ENCODE measurements at regions not wholly inside any gene's neighbourhood (a gene's known extent, or its start where the extent isn't known, plus 50 kb on each side); places are given as distances from the start of the nearest gene placed in this dataset.
"Not testable (repeated sequence)": the region's sequence is repeated elsewhere in the genome, so short reads cannot be mapped to it uniquely, and the experiment has no call there.

DNA sequence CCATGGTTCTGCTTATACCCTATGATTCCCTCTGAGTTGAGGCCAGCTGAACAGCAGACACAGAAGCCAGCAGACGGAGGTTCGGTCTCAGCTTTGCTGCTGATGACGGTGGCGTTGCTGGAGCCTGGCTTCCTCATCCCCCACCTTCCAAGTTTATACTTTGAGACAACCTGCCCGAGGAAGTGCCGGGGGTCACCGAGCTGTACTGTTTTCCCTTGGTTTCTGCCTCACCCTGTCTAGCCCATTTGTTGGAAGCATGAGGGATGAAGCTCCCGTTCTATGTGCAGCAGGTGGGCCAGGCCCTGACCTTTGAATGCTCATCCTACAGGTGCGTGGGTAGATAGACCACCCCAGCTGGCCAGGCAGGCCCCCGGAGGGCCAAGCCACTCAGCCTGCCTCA is 117.3 kb downstream of the MYCN start:
- DNase-seq: no peak

DNA sequence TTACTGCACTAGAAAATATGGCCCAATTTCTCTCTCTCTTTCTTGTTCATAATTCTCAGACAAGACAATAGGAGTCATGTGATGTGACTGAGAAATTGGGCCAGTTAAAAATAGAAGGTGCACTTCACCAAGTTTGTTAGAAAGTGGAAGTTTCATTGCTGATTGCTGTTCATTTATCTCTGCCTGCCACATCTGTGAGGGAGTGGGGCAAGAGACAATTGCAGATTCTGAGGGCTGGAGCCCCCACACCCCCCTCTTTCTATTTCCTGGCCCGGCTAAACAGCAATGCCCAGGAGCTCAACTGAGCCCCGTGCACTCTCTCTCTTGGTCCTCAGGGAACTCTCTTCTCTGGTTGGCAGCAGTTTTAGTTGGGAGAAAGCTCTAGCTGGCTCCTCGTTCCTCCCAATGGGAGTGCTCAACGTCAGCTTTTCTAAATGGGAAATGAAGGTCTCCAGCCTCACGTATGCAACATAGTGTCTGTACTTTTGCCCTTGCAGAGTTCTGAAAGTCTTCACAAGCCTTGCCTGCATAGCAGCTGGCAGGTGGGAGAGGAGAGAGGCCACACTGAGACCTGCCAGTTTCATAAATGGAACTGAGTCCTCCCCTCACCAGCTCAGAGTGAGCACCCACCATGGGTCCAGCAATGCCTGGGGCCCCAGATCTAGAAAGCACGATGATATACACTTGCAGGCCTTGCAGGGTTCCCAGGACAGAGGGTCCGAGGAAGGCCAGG is 115.7 kb downstream of the MYCN start:
- DNase-seq: no peak

DNA sequence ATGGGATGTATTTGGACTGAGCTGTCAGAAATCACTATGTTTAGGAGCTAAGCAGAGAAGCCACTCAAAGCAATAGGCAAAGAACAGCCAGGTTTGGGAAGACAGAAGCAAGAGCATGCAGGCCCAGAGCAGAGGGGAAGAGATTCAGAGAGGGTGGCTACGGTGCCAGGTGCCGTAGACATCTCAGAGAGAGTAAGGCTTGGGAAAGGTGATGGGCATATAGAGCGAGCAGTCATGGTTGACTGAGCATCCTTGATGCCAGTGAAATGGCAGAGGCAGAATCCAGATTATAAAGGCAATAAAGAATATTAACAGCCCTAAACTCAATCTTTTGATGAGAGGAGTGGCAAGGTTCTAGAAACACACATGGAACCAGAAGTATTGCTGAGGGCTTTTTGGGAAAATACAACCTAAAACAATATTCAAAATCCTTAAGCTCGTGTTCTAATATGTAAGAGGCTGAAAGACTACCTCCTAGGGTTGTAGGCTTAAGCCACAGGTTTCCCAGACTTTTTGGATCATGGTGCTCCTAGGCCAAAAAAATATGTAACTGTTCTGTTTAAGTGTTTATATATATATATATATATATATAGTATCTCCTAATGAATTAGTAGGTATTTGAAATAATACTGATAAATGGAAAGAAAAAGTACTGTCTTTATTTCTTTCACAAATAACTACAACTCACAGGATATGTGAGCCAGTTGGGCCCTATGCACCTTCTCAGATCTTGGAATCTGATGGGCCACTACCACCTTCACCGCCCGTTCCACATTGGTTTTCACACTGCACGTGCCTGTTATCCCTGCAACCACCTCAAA is 113.3 kb downstream of the MYCN start:
- DNase-seq: no peak

DNA sequence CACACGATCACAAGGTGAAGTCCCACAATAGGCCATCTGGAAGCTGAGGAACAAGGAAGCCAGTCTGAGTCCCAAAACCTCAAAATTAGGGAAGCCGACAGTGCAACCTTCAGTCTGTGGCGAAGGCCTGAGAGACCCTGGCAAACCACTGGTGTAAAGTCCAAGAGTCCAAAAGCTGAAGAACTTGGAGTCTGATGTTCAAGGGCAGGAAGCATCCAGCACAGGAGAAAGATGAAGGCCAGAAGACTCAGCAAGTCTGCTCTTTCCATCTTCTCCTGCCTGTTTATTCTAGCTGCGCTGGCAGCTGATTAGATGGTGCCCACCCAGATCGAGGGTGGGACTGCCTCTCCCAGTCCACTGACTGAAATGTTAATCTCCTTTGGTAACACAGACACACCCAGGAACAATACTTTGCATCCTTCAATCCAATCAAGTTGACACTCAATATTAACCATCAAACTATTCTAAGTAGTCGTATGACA is 112.3 kb downstream of the MYCN start:
- not testable (repeated sequence) for DNase-seq

DNA sequence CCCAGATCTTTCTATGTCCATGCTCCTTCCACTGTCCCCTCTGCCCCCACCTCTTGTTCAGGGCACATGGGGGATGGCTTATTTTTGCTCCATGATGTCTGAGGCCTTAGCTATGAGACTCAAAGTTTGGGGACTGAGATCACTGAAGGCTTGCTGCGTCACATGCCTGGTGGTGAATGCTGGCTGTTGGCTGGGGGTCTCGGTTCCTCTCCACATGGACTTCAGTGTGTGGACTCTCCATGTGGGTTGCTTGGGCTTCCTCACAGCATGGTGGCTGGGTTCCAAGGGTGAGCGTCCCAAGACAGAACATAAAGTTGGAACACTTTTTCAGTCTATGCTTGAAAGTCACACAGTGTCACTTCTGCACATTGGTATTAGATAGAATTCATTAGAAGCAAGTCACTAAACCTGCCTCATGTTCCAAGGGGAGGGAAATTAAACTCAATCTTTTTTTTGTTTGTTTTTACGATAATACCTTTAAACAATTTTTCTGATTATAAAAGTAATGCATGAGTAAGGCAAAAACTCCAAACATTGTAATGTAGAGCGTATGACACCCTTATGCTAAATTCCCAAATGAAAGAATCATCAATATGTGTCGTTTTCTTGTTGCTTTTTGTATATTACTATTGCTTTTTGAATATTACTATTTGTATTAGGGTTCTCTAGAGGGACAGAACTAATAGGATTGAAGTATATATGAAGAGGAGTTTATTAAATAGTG is 111.7 kb downstream of the MYCN start:
- DNase-seq: no peak

DNA sequence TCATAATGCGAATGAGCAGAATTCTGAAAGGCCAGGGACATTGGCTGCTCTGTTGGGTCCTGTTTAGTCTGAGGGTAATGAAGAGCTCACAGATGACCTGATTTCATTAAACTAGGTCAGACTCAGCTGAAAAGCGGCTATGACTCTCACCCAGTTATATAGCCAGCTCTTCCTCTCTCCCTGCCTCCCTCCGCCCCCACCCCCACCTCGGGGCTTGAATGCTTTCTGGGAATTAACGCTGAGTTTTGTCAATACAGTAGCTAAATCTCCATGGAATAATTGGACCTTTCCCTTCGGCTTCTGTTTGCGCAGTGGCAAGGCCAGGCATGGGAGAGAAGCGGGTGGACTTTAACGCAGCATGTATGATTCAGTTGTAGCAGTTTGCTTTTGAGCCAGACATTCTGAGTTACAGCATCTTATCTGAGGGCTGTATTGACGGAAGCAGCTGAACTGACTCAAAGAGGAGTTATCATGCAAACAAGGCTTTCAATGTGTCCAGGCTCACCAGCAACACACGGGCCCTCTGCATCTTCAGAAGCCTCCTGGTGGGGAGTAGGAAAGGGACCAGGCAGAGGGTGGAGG is 110.6 kb downstream of the MYCN start:
- no peak for DNase-seq

DNA sequence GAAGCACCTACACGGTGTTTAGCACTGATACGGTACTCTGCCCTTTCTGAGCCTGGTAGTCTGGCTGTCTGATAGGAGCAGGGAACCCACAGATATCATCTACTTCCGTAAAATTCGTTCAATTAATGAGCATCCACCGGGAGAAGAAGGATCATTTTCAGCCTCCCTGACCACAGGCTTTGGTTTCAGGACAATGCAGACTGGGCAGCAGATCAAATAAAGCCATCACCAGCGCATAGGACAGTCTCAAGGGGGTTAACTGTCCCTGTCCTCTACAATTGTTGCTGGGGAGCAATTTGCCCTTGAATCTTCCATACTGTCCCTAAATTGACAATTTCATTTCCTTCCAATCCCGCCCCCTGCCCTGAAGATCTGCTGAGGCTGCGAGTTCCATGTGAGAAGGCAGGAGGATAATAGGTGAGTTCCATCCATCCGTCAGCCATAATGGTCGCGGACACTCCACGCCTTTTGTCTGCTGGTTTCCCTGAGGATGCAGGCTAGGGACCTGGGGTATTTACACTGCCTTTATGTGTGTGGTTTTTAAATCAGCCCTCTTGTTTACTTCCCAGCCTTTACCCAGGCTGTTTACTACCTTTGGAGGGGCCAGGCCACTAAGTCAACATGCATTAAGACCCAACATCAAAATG is 110.0 kb downstream of the MYCN start:
- DNase-seq: no peak

DNA sequence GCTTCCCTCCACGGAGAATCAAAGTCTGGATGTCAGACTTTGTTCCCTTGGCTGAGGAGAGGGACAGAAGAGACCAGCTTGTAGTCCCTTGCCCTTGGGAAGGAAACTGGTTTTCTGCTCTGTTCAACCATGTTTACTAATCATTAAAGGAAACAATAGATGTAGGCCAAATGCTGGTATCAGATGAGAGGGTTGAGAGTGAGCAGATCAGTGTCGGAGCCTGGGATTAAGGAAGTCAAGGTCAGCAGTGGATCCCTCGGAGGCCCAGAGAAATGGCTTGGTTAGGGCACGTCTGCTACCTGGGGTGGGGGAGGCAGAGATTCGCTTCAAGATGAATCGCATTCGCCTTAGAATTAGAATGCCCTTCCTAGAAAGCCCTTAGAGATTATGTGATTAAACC is 109.1 kb downstream of the MYCN start:
- no peak for DNase-seq

DNA sequence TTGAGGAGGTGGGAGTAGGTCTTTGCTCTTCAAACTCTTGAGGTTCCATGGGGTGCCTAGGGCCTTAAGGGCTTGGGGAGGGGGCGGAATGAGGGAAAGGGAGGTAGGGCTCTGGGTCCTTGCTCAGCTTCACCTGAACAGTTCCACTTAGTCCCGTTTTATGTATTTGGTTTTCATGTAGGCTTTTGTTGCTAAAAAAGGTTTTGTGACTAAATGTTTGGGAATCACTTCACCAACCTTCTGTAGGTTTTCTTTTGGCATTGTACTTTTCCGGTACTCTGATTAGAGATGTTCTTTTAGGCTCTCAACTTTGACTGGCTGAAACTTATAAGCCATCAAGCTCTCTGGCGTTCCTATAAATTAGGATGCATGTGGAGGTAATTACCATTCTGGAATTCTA is 108.1 kb downstream of the MYCN start:
- no peak for DNase-seq

DNA sequence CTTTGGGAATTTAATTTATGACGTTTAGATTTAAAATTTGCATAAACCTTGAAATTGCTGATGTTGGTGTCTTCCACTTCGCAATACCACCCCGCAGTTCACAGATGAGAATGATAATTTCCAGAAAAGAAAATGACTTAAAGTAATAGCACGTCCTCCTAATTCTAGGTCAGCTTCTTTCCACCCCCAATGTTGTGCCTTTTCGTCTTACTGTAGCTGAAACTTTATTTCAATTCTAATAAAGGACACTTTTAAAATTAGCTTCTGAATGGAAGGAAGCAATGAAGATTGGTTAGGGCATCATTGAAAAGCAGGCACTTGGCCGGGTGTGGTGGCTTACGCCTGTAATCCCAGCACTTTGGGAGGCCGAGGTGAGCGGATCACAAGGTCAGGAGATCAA is 107.4 kb downstream of the MYCN start:
- DNase-seq: no peak

DNA sequence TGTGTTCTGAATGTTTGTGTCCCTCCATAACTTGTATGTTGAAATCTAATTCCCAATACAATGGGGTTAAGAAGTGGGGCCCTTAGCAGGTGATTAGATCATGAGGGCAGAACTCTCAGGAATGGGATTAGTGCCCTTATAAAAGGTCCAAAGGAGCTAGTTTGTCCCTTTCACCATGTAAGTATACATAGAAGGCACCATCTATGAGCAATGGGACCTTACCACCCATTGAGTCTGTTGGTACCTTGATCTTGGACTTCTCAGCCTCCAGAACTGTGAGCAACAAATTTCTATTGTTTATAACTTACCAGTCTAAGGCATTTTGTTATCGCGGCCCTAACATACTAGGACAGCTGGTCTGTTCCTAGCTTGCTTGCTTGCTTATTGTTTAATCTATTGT is 106.3 kb downstream of the MYCN start:
- DNase-seq: no peak

DNA sequence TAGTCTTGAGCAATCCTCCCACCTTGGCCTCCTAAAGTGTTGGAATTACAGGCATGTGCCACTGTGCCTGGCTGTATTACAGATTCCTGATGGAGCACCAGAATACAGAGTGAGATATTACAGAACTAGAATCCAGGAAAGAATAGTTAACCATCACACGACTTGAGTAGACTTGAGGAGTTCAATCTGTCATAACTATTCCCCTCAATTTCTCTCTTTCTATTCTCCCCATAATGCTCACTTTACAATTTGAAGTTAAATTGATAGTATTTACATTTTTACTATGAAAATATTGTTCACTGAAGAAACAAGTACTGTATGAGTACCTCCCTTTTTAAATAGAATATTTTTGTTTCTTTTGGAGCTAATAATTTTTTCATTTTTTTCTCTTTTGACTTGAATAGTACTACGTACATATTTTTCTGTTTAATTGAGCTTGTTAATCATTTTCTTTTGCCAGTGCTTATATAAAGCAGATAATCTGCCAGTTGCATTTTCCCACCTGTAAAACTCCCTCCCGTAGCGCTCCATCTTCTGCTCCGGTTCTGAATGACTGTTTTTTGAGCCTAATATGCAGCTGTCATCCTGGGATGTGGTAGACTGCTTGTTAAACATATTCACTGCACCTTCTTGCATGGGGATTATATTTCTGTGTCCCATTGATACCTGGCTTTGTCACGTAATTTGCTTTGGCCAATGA is 105.5 kb downstream of the MYCN start:
- DNase-seq: no peak

DNA sequence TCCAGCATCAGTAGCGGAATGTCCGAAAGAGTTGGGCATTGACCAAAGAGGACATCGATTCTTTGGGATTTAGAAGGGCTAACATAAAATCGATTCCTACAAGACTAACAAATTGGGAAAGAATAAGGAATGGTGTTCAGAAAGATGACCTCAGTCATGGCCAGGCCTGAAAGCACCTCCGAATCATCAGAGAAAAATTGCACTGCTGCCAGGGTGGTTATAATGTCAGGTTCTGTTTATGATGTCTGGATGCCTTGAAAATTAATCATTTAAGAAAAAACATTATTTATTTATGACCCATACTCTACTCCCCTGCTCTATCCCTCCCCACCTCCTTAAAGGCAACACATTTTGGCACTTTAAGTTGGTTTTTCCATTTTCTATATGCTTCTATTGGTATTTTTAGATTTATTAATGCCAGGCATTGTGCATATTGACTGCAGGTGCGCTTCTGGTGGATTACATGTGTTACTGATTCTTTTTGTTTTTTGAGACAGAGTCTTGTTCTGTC is 104.7 kb downstream of the MYCN start:
- no peak for DNase-seq

DNA sequence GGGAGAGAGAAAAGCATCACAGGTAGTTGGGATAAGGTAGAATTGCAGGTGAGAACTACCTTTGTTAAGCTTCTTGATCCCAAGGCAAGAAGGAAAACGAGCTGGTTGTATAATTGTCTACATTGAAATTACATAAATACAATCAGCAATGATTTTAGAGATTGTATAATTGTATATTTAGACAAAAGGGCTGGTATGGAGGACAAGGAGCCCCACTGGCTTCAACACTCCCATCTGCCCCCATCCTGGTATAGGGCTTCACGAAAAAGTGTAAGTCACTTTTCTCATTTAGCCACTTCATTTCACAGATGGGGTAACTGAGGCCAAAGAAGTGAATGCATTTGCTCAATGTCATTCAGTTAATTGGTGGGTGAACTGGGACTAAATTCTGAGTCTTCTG is 103.3 kb downstream of the MYCN start:
- no peak for DNase-seq

DNA sequence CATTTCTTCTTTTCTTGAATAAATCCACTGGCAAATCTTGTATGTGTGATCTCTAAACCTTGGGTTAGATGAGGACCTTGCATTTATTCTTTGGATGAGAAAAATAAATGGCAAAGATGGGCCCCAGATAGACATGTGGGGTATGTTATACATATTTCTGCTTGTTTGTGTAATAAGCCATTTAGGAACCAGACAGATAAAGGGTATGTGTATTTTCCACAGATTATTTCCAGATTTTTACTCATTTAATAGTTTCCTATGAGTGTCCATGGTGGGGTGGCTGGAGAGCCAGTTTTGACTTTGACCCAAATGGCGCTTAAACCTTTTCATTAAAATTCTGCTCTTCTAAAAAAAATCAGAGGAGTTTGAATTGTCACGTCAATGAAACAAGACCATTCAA is 102.8 kb downstream of the MYCN start:
- no peak for DNase-seq

DNA sequence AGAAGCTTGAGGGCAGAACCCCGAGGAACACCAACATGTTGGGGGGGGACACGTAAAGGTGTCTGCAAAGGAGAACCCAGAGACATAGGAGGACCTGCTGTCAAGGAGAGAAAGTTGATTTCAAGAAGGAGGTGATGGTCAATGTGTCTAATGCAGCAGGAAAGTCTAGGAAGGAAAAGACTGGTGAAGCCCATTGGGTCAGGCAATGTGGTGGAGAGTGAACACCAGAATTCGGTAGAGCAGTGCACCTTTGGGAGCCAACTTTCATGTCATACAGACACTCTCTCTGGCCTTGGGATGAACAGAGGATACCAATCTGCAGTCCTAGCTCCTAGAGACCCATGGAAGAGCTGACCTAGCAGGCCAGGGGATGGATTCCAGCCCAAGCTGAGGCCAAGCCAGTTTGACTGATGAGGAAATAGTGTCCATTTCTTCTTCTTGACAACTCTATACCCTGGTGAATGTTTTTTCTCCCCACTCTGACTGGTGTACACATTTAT is 101.9 kb downstream of the MYCN start:
- DNase-seq: no peak

DNA sequence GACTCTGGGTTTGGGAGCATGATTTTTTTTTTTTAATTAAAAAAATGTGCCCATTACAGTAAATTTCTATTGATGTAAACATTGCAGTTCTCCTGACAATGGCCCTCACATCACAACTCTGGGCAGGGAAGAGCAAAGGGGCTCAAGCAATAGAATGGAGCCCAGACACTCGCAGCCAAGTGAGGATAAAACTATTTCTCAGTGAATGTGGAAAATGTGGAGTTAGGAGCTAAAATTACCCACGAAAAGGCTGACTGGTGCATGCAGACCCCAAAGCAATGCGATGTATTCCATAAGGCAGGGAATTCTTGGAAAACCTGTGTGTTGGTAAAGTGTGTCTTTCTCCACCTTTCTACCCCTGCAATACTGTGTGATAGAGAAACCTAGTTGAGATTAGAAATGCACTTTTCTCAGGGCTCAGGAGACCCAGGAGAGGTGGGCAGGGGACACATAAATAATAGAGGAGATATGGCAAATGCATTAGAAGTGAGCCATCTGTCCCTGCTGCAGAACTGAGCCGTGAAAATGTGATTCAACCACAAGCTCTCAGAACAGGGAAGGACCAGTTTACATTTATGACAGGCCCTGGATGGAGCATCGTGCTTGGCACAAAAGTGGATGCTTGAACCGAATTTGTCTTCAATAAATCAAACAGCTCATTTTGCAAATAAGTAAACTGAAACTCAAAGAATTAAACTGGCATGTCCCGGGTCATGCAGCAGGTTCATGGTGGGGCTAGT is 100.1 kb downstream of the MYCN start:
- DNase-seq: no peak

DNA sequence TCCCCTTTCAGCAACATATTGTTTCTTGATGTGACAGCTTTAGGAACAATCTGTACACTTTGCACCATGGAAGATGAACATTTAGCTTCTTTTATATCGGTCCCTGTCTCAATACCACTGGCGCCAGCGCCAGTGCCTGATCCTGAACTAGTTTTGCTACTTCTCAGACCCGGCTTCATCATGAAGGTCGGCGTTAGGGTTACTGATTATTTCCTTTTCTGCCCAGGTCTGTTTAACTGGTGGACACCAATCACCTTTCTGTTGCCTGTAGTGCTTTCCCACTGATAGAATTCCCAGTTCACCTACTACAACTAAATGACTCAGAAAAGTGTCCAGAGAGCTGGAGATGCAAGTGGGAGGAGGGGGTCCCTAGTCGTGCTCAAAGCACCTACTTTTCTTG is 99.5 kb downstream of the MYCN start:
- DNase-seq: no peak

DNA sequence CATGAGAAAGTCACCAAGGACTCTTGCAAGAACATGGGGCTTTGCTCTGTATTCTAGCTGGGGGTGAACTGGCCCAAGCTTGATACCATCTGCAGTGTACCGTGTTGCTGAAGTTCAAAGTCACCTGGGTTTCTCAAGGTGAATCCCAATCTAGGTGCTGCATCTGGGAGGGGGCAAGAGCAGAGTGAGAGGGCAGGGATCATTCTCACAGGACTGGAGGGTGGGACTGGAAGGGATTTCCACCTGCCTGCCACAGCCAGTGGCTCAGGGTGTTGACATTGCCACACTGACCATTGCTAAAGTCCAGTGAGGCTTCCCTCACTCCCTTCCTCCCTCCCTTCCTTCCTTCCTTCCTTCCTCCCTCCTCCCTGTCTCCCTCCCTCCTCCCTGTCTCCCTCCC is 98.7 kb downstream of the MYCN start:
- DNase-seq: no peak

DNA sequence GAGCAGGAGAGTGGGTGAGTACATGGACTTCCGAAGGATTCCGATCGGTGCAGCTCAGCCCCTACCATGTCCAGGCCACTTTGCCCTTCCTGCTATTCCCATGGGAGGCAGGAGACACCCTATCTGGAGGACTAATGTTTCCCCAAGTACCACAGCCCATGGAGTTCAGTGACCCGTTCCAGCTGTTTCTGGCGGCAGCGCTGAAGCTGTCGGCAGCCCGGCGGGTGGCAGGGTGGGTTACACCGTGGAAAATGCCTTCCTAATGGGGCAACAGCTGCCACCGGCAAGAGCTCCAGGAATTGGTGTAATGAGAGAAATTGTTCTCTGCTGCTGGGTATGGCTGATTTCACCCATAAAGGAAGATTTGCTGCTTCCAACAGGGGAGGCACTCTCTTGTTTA is 98.3 kb downstream of the MYCN start:
- no peak for DNase-seq

Data from activated CD4-positive, alpha-beta T cell treated with anti-CD3 and anti-CD28 coated beads, Interleukin-2, amount 50 U/mL, for 48 hours (primary cell).